Activated T-cell treated with anti-CD3 and anti-CD28 coated beads, Interleukin-2, amount 50 U/mL, for 24 hours (primary cell): ENCODE measurements at regions not wholly inside any gene's neighbourhood (a gene's known extent, or its start where the extent isn't known, plus 50 kb on each side); places are given as distances from the start of the nearest gene placed in this dataset.

Experiments
- DNase-seq: peaks from one replicate; pipeline ENCODE4 v3.0.0-alpha.2; 2020
- H3K27ac Mint-ChIP-seq: 2 replicates; pipeline ENCODE4 v1.8.0; 2020; ENCODE audit warnings: mild to moderate bottlenecking, mixed read lengths
- H3K27me3 Mint-ChIP-seq: 2 replicates; pipeline ENCODE4 v1.8.0; 2020; ENCODE audit warnings: mixed read lengths
- H3K36me3 Mint-ChIP-seq: 2 replicates; pipeline ENCODE4 v1.8.0; 2020; ENCODE audit warnings: low read depth, mixed read lengths
- H3K4me1 Mint-ChIP-seq: 2 replicates; pipeline ENCODE4 v1.8.0; 2020; ENCODE audit warnings: low read depth, mixed read lengths
- H3K4me3 Mint-ChIP-seq: 2 replicates; pipeline ENCODE4 v1.8.0; 2020; ENCODE audit warnings: mild to moderate bottlenecking, moderate library complexity, mixed read lengths
- H3K9me3 Mint-ChIP-seq: 2 replicates; pipeline ENCODE4 v1.8.0; 2020; ENCODE audit warnings: mixed read lengths

GRCh38 chr1:164054331-164054730 is 504.7 kb upstream of the PBX1 start:
- Mint-ChIP-seq H3K4me3 (no peak overlapping the region), H3K27ac (no peak overlapping the region), H3K9me3 (peaks cover 17% of the 10 kb centered on the region), H3K27me3 (no peaks in the 10 kb centered on the region), H3K36me3 (no peaks in the 10 kb centered on the region), H3K4me1 (no peaks in the 10 kb centered on the region)
- DNase-seq: no peak

- no peaks in the 10 kb centered on the region for H3K36me3 Mint-ChIP-seq
- H3K4me1 Mint-ChIP-seq: no peaks in the 10 kb centered on the region
- no peak overlapping the region for H3K27ac Mint-ChIP-seq
- peaks cover 17% of the 10 kb centered on the region for H3K9me3 Mint-ChIP-seq
- no peak overlapping the region for H3K4me3 Mint-ChIP-seq
- no peaks in the 10 kb centered on the region for H3K27me3 Mint-ChIP-seq
- no peak for DNase-seq
Observed at GRCh38 chr1:164058198-164058597, 500.8 kb upstream of the PBX1 start.

- H3K4me3 Mint-ChIP-seq: no peak overlapping the region
- no peaks in the 10 kb centered on the region for H3K4me1 Mint-ChIP-seq
- no peaks in the 10 kb centered on the region for H3K36me3 Mint-ChIP-seq
- peaks cover 9% of the 10 kb centered on the region for H3K9me3 Mint-ChIP-seq
- DNase-seq: no peak
- H3K27ac Mint-ChIP-seq: no peak overlapping the region
- H3K27me3 Mint-ChIP-seq: no peaks in the 10 kb centered on the region
Observed at GRCh38 chr1:164061528-164061927, 497.5 kb upstream of the PBX1 start.

- DNase-seq: no peak
- no peak overlapping the region for H3K27ac Mint-ChIP-seq
- H3K4me1 Mint-ChIP-seq: no peaks in the 10 kb centered on the region
- H3K9me3 Mint-ChIP-seq: peaks cover 14% of the 10 kb centered on the region
- H3K4me3 Mint-ChIP-seq: no peak overlapping the region
- H3K27me3 Mint-ChIP-seq: no peaks in the 10 kb centered on the region
- no peaks in the 10 kb centered on the region for H3K36me3 Mint-ChIP-seq
Observed at GRCh38 chr1:164064501-164064900, 494.5 kb upstream of the PBX1 start.

- Mint-ChIP-seq H3K9me3 (peaks cover 39% of the 10 kb centered on the region), H3K27me3 (no peaks in the 10 kb centered on the region), H3K4me3 (no peak overlapping the region), H3K27ac (no peak overlapping the region), H3K4me1 (no peaks in the 10 kb centered on the region), H3K36me3 (no peaks in the 10 kb centered on the region)
- no peak for DNase-seq
Observed at GRCh38 chr1:164071288-164071687, 487.7 kb upstream of the PBX1 start.

GRCh38 chr1:164086832-164087231 is 472.2 kb upstream of the PBX1 start:
- no peak overlapping the region for H3K4me3 Mint-ChIP-seq
- H3K9me3 Mint-ChIP-seq: peaks cover 21% of the 10 kb centered on the region
- DNase-seq: no peak
- H3K36me3 Mint-ChIP-seq: no peaks in the 10 kb centered on the region
- no peaks in the 10 kb centered on the region for H3K27me3 Mint-ChIP-seq
- no peak overlapping the region for H3K27ac Mint-ChIP-seq
- H3K4me1 Mint-ChIP-seq: no peaks in the 10 kb centered on the region

- no peak overlapping the region for H3K27ac Mint-ChIP-seq
- no peaks in the 10 kb centered on the region for H3K4me1 Mint-ChIP-seq
- H3K9me3 Mint-ChIP-seq: peaks cover 28% of the 10 kb centered on the region
- no peak overlapping the region for H3K4me3 Mint-ChIP-seq
- no peak for DNase-seq
- H3K36me3 Mint-ChIP-seq: no peaks in the 10 kb centered on the region
- H3K27me3 Mint-ChIP-seq: no peaks in the 10 kb centered on the region
Observed at GRCh38 chr1:164087906-164088453, 471.0 kb upstream of the PBX1 start.

GRCh38 chr1:164092603-164093353 is 466.2 kb upstream of the PBX1 start:
- no peaks in the 10 kb centered on the region for H3K27me3 Mint-ChIP-seq
- H3K27ac Mint-ChIP-seq: no peak overlapping the region

GRCh38 chr1:164093543-164093942 is 465.4 kb upstream of the PBX1 start:
- H3K4me1 Mint-ChIP-seq: no peaks in the 10 kb centered on the region
- H3K36me3 Mint-ChIP-seq: no peaks in the 10 kb centered on the region
- peaks cover 21% of the 10 kb centered on the region for H3K9me3 Mint-ChIP-seq
- no peaks in the 10 kb centered on the region for H3K27me3 Mint-ChIP-seq
- no peak overlapping the region for H3K27ac Mint-ChIP-seq
- DNase-seq: no peak
- no peak overlapping the region for H3K4me3 Mint-ChIP-seq

More at GRCh38 chr1:164092603-164093353, 466.2 kb upstream of the PBX1 start:
- Mint-ChIP-seq H3K4me3 (no peak overlapping the region), H3K36me3 (no peaks in the 10 kb centered on the region), H3K4me1 (no peaks in the 10 kb centered on the region), H3K9me3 (peaks cover 26% of the 10 kb centered on the region)
- no peak for DNase-seq

GRCh38 chr1:164101802-164102201 is 457.2 kb upstream of the PBX1 start:
- H3K27me3 Mint-ChIP-seq: no peaks in the 10 kb centered on the region
- no peak overlapping the region for H3K27ac Mint-ChIP-seq
- DNase-seq: no peak
- no peak overlapping the region for H3K4me3 Mint-ChIP-seq
- H3K9me3 Mint-ChIP-seq: peaks cover 10% of the 10 kb centered on the region
- no peaks in the 10 kb centered on the region for H3K4me1 Mint-ChIP-seq
- no peaks in the 10 kb centered on the region for H3K36me3 Mint-ChIP-seq

GRCh38 chr1:164131949-164132348 is 427.0 kb upstream of the PBX1 start:
- H3K9me3 Mint-ChIP-seq: peaks cover 13% of the 10 kb centered on the region
- H3K4me3 Mint-ChIP-seq: no peak overlapping the region
- no peak overlapping the region for H3K27ac Mint-ChIP-seq
- H3K27me3 Mint-ChIP-seq: no peaks in the 10 kb centered on the region
- H3K36me3 Mint-ChIP-seq: no peaks in the 10 kb centered on the region
- no peaks in the 10 kb centered on the region for H3K4me1 Mint-ChIP-seq
- no peak for DNase-seq

- H3K27ac Mint-ChIP-seq: no peak overlapping the region
- no peak for DNase-seq
- H3K4me3 Mint-ChIP-seq: no peak overlapping the region
- H3K4me1 Mint-ChIP-seq: no peaks in the 10 kb centered on the region
- peaks cover 15% of the 10 kb centered on the region for H3K9me3 Mint-ChIP-seq
- no peaks in the 10 kb centered on the region for H3K36me3 Mint-ChIP-seq
- no peaks in the 10 kb centered on the region for H3K27me3 Mint-ChIP-seq
Observed at GRCh38 chr1:164137273-164137925, 421.6 kb upstream of the PBX1 start.

- Mint-ChIP-seq H3K4me1 (no peaks in the 10 kb centered on the region), H3K9me3 (peaks cover 21% of the 10 kb centered on the region), H3K27ac (no peak overlapping the region), H3K4me3 (no peak overlapping the region), H3K27me3 (no peaks in the 10 kb centered on the region), H3K36me3 (no peaks in the 10 kb centered on the region)
- no peak for DNase-seq
Observed at GRCh38 chr1:164141797-164142196, 417.2 kb upstream of the PBX1 start.

- peaks cover 4% of the 10 kb centered on the region for H3K9me3 Mint-ChIP-seq
- H3K27me3 Mint-ChIP-seq: no peaks in the 10 kb centered on the region
- no peak overlapping the region for H3K27ac Mint-ChIP-seq
- no peaks in the 10 kb centered on the region for H3K36me3 Mint-ChIP-seq
- H3K4me1 Mint-ChIP-seq: no peaks in the 10 kb centered on the region
- H3K4me3 Mint-ChIP-seq: no peak overlapping the region
- DNase-seq: no peak
Observed at GRCh38 chr1:164154622-164155021, 404.4 kb upstream of the PBX1 start.

- no peaks in the 10 kb centered on the region for H3K27me3 Mint-ChIP-seq
- no peak for DNase-seq
- H3K4me1 Mint-ChIP-seq: no peaks in the 10 kb centered on the region
- H3K27ac Mint-ChIP-seq: no peak overlapping the region
- H3K9me3 Mint-ChIP-seq: peaks cover 4% of the 10 kb centered on the region
- H3K36me3 Mint-ChIP-seq: no peaks in the 10 kb centered on the region
- H3K4me3 Mint-ChIP-seq: no peak overlapping the region
Observed at GRCh38 chr1:164155347-164155746, 403.6 kb upstream of the PBX1 start.
